Renal cortical epithelial cell (primary cell): ENCODE measurements at regions not wholly inside any gene's neighbourhood (a gene's known extent, or its start where the extent isn't known, plus 50 kb on each side); places are given as distances from the start of the nearest gene placed in this dataset.
"Not testable (repeated sequence)": the region's sequence is repeated elsewhere in the genome, so short reads cannot be mapped to it uniquely, and the experiment has no call there.

ENCODE experiments used
- DNase-seq: peaks from one replicate; pipeline ENCODE4 v3.0.0-alpha.2; 2011; ENCODE audit warnings: low read depth

DNA sequence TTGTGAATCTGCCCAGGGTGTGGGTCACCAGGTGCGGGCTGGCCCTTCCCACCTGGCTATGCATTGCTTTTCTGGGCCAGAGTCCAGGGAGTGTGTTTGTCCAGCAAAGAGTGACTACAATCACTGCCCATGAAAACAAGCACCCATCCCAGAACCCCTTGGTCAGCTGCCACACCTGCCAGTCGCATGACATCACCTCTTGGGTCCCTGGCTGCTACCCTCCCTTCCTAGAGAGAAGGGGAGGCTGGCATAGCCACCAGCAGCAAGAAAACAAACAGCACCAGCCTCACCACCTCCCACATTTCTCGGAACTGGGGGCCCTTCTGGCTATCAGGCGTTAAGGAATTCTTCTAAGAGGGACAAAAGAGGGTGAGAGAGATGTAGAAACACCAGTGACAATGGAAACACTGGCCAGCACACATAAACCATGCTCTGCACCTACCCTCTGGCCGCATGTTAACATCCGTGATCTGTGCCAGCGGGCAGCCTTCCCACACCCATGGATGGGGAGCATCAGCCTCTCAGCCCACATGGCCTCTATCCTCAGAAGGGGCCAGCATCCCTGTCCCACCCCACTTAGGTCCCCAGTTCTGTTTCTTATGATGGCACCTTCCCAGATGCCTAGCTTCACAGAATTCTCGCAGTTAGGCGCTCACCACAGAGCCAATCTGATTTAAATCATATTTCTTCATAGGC, 109.7 kb upstream of the GLI2 start:
- peak; percentile 73 for DNase-seq

- DNase-seq, result no peak
Observed at GRCh38 chr2:120626566-120626965, 109.1 kb upstream of the GLI2 start.

DNA sequence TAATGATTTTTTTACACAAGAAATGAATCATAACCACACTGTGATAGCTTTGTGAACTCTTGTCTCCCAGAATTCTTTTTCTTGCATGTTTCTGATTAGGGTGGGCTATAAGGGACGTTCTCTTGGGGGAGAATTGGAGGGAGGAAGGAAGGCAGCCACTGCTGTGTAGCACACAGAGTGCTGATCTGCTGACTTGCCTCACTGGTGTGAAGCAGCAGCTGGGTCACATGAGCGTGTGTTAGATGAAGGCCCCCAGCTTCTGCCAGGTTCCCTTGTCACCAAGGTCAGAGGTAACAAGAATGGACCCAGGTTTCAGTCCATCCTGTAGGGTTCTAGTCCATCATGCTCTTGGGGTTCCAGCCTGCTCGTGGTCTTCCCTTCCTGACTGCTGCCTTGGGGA, 107.4 kb upstream of the GLI2 start:
- DNase-seq, result no peak

DNA sequence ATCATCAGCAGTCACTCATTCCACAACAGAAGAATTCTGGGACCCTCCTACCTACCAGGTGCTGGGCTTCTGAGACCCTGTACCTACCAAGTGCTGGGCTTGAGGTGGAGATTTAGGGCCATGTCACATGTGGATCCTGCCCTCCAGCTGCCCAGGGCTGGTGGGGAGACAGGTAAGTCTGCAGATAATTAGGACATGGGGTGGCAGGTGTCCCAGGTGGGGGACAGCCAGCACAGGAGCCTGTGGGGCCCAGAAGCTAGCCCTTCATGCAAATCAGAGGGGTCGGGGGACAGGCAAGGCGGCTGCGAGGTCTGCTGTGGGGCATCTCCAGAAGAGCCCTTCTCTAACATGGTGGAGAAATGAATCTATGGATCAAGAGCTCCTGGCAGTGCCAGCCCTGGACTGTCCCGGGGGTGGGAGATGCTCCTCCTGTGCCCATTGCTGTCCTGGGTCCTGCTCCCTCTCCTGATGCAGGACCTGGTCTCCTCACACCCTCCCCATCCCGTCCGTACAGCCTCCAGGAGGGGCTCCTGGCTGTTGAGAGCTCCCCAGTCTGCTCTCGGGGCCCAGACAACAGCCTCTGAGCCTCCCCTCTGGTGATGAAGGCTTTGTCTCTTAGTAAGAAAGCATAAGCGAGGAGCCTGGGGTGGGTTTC, 106.3 kb upstream of the GLI2 start:
- DNase-seq, result no peak

DNA sequence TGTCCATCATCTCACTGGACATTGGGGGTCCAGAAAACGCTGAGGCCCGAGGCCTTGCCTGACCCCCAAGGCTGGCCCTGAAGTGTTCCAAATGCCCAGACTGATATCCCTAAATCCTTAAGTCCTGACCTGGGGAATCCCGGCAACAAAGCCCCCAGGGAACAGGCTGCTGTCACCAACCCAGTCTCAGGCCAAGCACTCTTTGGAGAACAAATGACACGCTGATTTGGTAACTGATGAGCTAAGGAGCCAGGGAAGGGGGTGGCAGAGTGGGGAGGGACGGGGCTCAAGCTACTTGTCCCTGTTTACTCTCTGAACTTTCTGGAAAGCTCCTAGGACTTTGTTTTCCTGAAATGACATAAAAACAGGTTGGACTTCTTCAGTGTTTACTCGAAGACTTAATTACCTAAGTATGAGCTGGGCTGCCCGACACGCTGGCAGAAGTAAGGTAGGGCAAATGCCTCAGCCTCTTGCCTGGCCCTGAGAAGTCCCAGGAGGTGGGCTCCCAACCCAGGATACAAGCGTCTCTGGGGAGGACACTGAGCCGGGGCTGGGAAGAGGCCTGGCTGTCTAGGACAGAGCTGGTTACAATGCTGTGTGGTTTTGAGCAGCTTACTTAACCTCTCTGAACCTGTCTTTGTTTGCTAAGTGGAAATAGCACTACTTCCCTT, 105.5 kb upstream of the GLI2 start:
- DNase-seq, result no peak

- DNase-seq, result no peak
Observed at GRCh38 chr2:120631236-120631635, 104.4 kb upstream of the GLI2 start.

- DNase-seq, result no peak
Observed at GRCh38 chr2:120631724-120632123, 103.9 kb upstream of the GLI2 start.

DNA sequence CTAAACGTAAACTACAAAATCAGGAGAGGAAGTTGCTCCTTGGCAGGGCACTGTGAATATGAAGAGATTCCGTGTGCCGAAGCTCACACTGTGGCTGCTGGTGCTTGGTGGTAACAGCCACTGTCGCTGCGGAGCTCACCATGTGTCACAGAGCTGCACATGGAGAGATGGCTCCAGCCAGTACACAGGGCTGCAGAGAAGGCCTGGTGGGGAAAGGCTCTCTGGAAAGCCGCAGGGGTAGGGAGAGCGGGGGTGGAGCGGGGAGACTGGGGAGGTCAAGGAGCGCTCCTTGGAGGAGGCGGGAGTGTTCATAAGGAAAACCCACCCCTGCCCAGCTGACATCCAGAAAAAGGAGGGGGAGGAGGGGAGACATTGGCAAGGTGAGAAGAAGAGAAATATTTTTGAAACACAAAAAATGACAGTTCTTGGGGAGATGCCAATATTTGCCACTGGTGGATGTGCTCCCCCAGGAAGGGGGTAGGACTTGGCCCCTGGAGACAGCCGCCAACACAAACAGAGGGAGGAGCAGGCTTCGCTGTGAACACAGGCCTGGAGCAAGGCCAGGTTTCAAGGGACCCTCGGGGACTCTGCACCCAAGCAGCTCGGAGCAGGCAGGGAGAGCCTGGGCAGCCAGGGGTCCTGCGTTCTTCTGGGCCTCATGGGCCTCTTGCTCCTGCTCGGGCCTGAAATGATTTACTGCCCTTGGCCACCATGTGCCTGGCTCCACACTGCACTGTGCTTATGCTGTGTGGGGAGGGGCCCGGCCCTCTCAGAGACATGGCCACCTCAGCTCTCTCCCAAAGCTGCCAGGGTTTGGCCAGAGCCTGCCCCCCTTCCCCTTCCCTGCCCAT, 102.6 kb upstream of the GLI2 start:
- DNase-seq, result no peak

DNA sequence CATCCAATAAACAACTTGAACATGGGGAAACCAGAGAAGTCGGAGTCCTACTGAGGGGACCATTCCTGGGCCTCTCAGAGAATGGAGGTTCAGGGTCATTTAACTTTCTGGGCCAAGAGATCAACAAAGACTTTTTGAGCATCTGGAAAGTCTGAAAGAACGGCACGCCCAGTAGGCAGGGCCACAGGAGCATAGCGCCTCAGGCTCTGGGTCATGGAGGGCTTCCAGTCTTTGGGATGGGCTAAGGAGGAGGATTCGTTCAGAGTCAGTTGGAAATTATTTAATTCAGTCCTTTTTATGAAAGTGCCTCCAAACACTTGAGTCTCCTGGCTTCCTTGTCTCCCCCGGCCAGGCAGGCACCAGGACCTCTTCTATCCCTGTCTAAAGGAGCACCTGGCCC, 101.1 kb upstream of the GLI2 start:
- no peak for DNase-seq

DNA sequence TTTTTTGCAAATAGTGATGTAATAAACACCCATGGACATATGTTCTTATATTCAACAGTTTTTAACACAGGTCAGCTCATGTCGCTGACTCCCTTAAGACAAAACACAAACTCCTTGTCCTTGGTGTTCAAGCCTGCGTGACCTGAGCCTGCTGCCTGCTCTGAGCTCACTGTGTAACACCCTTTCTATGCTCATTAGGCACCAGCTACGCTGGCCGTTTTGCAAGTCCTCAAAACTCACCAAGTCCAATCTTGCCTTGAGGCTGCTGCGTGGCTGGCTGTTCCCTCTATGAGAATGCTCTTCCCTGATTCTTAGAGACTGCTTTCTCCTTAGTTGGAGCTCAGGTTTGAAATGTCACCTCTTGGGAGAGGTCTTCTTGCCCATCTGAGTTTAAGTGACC, 100.5 kb upstream of the GLI2 start:
- DNase-seq, result no peak

GRCh38 chr2:120637847-120638246, 97.8 kb upstream of the GLI2 start:
- DNase-seq, result no peak

DNA sequence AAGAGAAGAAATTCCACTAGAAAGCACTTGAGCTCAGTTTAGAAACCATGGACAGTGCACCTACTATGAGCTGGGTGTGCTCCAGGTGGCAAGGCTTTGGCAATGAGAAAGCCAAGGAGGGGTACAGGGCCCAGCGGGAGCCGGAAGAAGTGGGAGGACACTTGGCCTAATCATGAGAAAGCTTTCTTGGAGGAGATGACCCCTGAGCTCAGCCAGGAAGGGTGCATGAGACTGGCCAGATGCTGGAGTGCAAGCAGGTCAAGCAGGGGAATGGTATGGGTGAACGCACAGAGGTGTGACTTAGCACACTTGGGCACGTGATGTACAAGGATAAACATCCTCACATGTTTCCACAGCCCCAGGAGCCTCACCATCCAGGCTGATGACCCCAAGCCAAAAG, 97.2 kb upstream of the GLI2 start:
- no peak for DNase-seq

DNA sequence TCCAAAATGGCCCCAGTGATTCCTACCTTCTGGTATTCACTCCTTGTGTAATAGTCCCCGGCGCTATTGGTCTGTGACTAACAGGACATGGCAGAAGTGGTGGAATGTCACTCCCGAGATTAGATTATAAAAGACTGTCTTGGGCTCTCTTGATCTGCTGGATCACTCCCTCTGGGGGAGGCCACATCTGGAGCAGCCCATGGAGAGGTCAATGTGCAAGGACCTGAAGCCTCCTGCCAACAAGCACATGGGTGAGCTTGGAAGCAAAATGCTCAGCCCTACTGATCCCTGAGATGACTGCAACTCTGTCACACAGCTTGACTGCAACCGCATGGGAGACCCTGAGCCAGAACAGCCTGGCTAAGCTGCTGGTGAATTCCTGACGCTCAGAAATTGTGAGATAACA, 94.3 kb upstream of the GLI2 start:
- no peak for DNase-seq

DNA sequence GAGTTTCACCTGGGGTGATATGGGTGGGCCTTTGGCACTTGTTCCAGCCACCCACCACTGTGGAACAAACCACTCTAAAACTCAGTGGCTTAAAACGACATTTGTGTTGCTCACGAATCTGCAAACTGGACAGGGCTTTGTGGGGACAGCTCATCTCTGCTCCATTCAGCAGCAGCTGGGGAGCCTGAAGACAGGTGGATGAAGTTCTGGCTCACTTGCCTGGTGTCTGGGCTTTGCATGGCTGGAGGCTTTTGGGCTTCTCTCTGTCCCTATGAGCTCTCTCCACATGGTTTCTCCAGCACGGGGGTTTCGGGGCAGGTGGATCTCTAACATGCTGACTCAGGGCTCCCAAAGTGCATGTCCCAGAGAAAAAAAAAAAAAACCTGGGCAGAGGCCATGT, 93.0 kb upstream of the GLI2 start:
- DNase-seq, result no peak

GRCh38 chr2:120646994-120647393, 88.7 kb upstream of the GLI2 start:
- DNase-seq, result no peak

DNA sequence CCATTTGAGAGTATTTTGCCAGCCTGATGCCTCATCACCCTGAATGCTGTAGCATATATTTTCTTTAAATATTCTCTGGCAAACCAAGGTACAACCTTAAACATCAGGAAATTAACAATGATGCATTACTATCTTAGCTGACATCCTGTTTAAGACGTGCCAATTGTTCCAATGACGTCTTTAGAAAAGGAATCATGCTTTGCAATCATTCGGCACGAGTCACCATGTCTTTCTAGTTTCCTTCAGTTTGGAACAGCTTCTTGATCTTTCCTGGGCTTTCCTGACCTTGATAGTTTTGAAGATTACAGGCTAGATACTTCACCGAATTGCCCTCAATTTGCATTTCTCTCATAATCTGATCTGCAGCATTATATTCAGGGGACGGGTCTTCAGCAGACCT, 88.2 kb upstream of the GLI2 start:
- DNase-seq, result peak; percentile 57

- DNase-seq, result not testable (repeated sequence)
Observed at GRCh38 chr2:120649381-120649780, 86.3 kb upstream of the GLI2 start.

DNA sequence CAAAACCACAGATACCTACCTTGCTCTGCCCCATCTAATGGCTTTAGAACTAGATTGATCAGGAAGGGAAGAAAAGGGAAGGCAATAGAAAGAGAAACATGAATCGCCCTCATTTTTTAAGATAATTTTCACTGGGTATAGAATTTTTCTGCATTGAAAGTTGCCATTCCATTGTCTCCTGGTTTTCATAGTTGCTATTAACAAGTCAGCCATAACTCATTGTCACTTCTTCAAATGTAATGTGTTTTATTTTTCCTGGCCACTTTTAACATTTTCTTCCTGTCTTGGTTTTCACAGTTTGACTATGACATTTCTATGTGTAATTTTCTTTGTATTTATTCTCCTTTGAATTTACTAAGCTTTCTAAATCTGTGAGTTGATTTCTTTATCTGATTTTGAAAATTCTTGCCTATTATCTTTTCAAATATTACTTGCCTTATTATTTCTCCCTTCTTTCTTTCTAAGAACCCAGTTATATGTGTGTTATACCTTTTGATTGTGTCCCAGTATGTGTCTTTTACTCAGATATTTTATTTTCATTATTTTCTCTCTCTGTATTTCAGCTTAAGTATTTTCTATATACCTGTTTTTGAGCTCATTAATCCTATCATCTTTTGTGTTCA, 85.5 kb upstream of the GLI2 start:
- peak; percentile 25 for DNase-seq

- no peak for DNase-seq
Observed at GRCh38 chr2:120651818-120652217, 83.8 kb upstream of the GLI2 start.

- DNase-seq, result no peak
Observed at GRCh38 chr2:120653046-120653445, 82.6 kb upstream of the GLI2 start.

GRCh38 chr2:120653871-120654270, 81.8 kb upstream of the GLI2 start:
- DNase-seq, result no peak
